Panc1 (cell line): ENCODE measurements at regions not wholly inside any gene's neighbourhood (a gene's known extent, or its start where the extent isn't known, plus 50 kb on each side); places are given as distances from the start of the nearest gene placed in this dataset.

Source experiments
- ATAC-seq: fragments of 200-7000 bp; cut with Tn5 transposase; 2 replicates; pipeline ENCODE4 v1.9.1; 2020; ENCODE audit warnings: mild to moderate bottlenecking, moderate library complexity
- BruUV-seq: library from RNA; stranded (reverse); fragments of 400-500 nt; replicated peaks from 2 replicates; lab custom pipeline; 2021; lab: Mats Ljungman, UMichigan
- CTCF ChIA-PET: fragments of 300-600 bp; sonication (Branson Sonifier 250); formaldehyde crosslinking; loops from one replicate; lab custom pipeline; 2022; ENCODE audit warnings: antibody characterized with exemption; lab: Charles Lee
- POLR2A ChIA-PET: fragments of 300-600 bp; sonication (Branson Sonifier 250); formaldehyde crosslinking; loops from one replicate; lab custom pipeline; 2022; ENCODE audit warnings: antibody characterized with exemption; lab: Charles Lee
- DNase-seq: peaks from one replicate; pipeline ENCODE4 v3.0.0-alpha.2; 2010; ENCODE audit warnings: low read depth, low spot score
- H3K27ac ChIP-seq: 2 replicates; pipeline ENCODE4 v1.5.1; 2011; ENCODE audit warnings: mild to moderate bottlenecking, low read length, inconsistent platforms
- H3K27me3 ChIP-seq: fragments of 200-500 bp; sonication (Bioruptor generic); 2 replicates; pipeline ENCODE4 v1.6.0; 2014; ENCODE audit warnings: low read length, inconsistent platforms; ENCODE audit not compliant: control insufficient read depth, insufficient read depth
- H3K36me3 ChIP-seq: fragments of 200-500 bp; sonication (Bioruptor generic); 2 replicates; pipeline ENCODE4 v1.5.1; 2014; ENCODE audit warnings: inconsistent platforms, mild to moderate bottlenecking, low read length, moderate library complexity; ENCODE audit not compliant: control insufficient read depth, insufficient read depth
- H3K4me1 ChIP-seq: 2 replicates; pipeline ENCODE4 v1.5.1; 2011; ENCODE audit warnings: inconsistent platforms, mild to moderate bottlenecking, low read length, moderate library complexity; ENCODE audit not compliant: control insufficient read depth, insufficient read depth
- H3K4me3 ChIP-seq, 2 experiments: 2 replicates each; pipeline ENCODE4 v1.5.1; 2011 to 2012; ENCODE audit warnings: low read depth in 2 of 2, low read length in 2 of 2, mild to moderate bottlenecking in 2 of 2, inconsistent platforms in 1 of 2, moderate library complexity in 1 of 2
- H3K9me3 ChIP-seq: fragments of 200-500 bp; sonication (Bioruptor generic); 2 replicates; pipeline ENCODE4 v1.5.1; 2014; ENCODE audit warnings: low read depth, mild to moderate bottlenecking, inconsistent platforms, low read length, moderate library complexity; ENCODE audit not compliant: control insufficient read depth, insufficient read depth
- CTCF ChIP-seq: fragments of 450-650 bp; IDR thresholded peaks from 2 replicates; pipeline ENCODE4 v1.5.1; 2017; ENCODE audit warnings: mild to moderate bottlenecking
- POLR2AphosphoS5 ChIP-seq: IDR thresholded peaks from 2 replicates; pipeline ENCODE4 v1.6.1; 2012; ENCODE audit warnings: mild to moderate bottlenecking, low read depth, low read length, moderate library complexity
- REST ChIP-seq, 2 experiments: IDR thresholded peaks; 2 replicates each; pipeline ENCODE4 v1.6.1; 2011 to 2012; ENCODE audit warnings: low read depth in 2 of 2, control low read depth in 1 of 2, low read length in 1 of 2, mild to moderate bottlenecking in 1 of 2, moderate library complexity in 1 of 2; ENCODE audit not compliant: insufficient read depth in 1 of 2
- SIN3A ChIP-seq: IDR thresholded peaks from 2 replicates; pipeline ENCODE4 v1.6.1; 2012; ENCODE audit warnings: low read depth, mild to moderate bottlenecking, low read length, moderate library complexity, borderline replicate concordance; ENCODE audit not compliant: insufficient read depth
- TCF7L2 ChIP-seq: IDR thresholded peaks from 2 replicates; pipeline ENCODE4 v1.6.1; 2011; ENCODE audit warnings: mild to moderate bottlenecking, low read depth, low read length, inconsistent platforms
- in situ Hi-C: cut with HindIII; loops from 2 replicates; pipeline ENCODE4 v1.10.0; 2016; ENCODE audit warnings: low sequenced_read_pairs, low pct_unique_long_range_greater_than_20kb
- intact Hi-C: fragments of 100-400 bp; cut with micrococcal nuclease; formaldehyde crosslinking; loops from one replicate; pipeline ENCODE4 v1.10.0; 2022; ENCODE audit not compliant: unreplicated experiment

GRCh38 chr5:4873652-4874051 is 266.5 kb upstream of the ADAMTS16 start:
- Histone ChIP-seq H3K36me3 (no peaks in the 10 kb centered on the region), H3K4me3 (no peak overlapping the region), H3K27me3 (peaks cover 4% of the 10 kb centered on the region), H3K9me3 (no peaks in the 10 kb centered on the region), H3K27ac (no peak overlapping the region), H3K4me1 (no peaks in the 10 kb centered on the region)
- intact Hi-C loops (no loop called here), in situ Hi-C loops (no loop called here)
- POLR2A ChIA-PET: no interaction called here
- no TSS peak for BruUV-seq
- no peak for DNase-seq
- no peak for ATAC-seq
- no peak for TF ChIP-seq TCF7L2
- no peak for TF ChIP-seq CTCF
- TF ChIP-seq SIN3A: no peak
- no peak for TF ChIP-seq POLR2AphosphoS5
- TF ChIP-seq REST (IDR thresholded peaks at IDR 0.05; ENCODE audit: insufficient read depth in 1 of 2, low read depth in 2 of 2, low read length in 1 of 2): no peak
- CTCF ChIA-PET: no interaction called here

- no peak overlapping the region for H3K4me3 ChIP-seq
- no TSS peak for BruUV-seq
- intact Hi-C loops (no loop called here), in situ Hi-C loops (no loop called here)
- TF ChIP-seq POLR2AphosphoS5 (no peak), CTCF (no peak), SIN3A (no peak), REST (IDR thresholded peaks at IDR 0.05; ENCODE audit: insufficient read depth in 1 of 2, low read depth in 2 of 2, low read length in 1 of 2) (no peak), TCF7L2 (no peak)
- DNase-seq: no peak
- peaks cover 4% of the 10 kb centered on the region for H3K27me3 ChIP-seq
- H3K27ac ChIP-seq: no peak overlapping the region
- no peaks in the 10 kb centered on the region for H3K9me3 ChIP-seq
- POLR2A ChIA-PET: no interaction called here
- no peaks in the 10 kb centered on the region for H3K36me3 ChIP-seq
- CTCF ChIA-PET: no interaction called here
- H3K4me1 ChIP-seq: no peaks in the 10 kb centered on the region
- ATAC-seq: no peak
Observed at GRCh38 chr5:4874097-4874496, 266.0 kb upstream of the ADAMTS16 start.
